Hepatocyte (in vitro differentiated cells): ENCODE measurements at regions not wholly inside any gene's neighbourhood (a gene's known extent, or its start where the extent isn't known, plus 50 kb on each side); places are given as distances from the start of the nearest gene placed in this dataset.
A peak's percentile ranks its signal among the peaks of the same experiment; 100 is the strongest.
"Not testable (repeated sequence)": the region's sequence is repeated elsewhere in the genome, so short reads cannot be mapped to it uniquely, and the experiment has no call there.

Experiments used
- DNase-seq: peaks from one replicate; pipeline ENCODE4 v3.0.0-alpha.2; 2016; ENCODE audit warnings: low spot score
- H2AFZ ChIP-seq: fragments of 200-600 bp; sonication (generic); 2 replicates; pipeline ENCODE4 v1.6.0; 2016; ENCODE audit warnings: antibody characterized with exemption, mild to moderate bottlenecking
- H3K27ac ChIP-seq: fragments of 200-600 bp; sonication (generic); 2 replicates; pipeline ENCODE4 v1.5.1; 2016; ENCODE audit warnings: mild to moderate bottlenecking
- H3K27me3 ChIP-seq: fragments of 200-600 bp; sonication (generic); 2 replicates; pipeline ENCODE4 v1.6.1; 2016
- H3K36me3 ChIP-seq: fragments of 200-600 bp; sonication (generic); replicated peaks from 2 replicates; pipeline ENCODE4 v1.5.1; 2016; ENCODE audit warnings: low read depth; ENCODE audit not compliant: insufficient read depth
- H3K4me1 ChIP-seq: fragments of 200-600 bp; sonication (generic); 2 replicates; pipeline ENCODE4 v1.5.1; 2016; ENCODE audit warnings: mild to moderate bottlenecking, moderate library complexity; ENCODE audit not compliant: insufficient read depth
- H3K4me2 ChIP-seq: fragments of 200-600 bp; sonication (generic); 2 replicates; pipeline ENCODE4 v1.6.0; 2016
- H3K4me3 ChIP-seq: fragments of 200-600 bp; sonication (generic); 2 replicates; pipeline ENCODE4 v1.5.1; 2016; ENCODE audit warnings: mild to moderate bottlenecking
- H3K79me2 ChIP-seq: fragments of 200-600 bp; sonication (generic); 2 replicates; pipeline ENCODE4 v1.6.0; 2017; ENCODE audit warnings: mild to moderate bottlenecking
- H3K9me2 ChIP-seq: fragments of 200-600 bp; sonication (generic); replicated peaks from 2 replicates; pipeline ENCODE4 v1.6.0; 2017; ENCODE audit warnings: mild to moderate bottlenecking; ENCODE audit not compliant: insufficient read depth
- H3K9me3 ChIP-seq: fragments of 200-600 bp; sonication (generic); 2 replicates; pipeline ENCODE4 v1.5.1; 2016; ENCODE audit warnings: low read depth, mild to moderate bottlenecking
- H4K20me1 ChIP-seq: fragments of 200-600 bp; sonication (generic); 2 replicates; pipeline ENCODE4 v1.6.0; 2016; ENCODE audit warnings: mild to moderate bottlenecking; ENCODE audit not compliant: insufficient read depth, poor library complexity, severe bottlenecking
- CTCF ChIP-seq: fragments of 200-600 bp; sonication (generic); IDR thresholded peaks from 2 replicates; pipeline ENCODE4 v1.5.1; 2016; ENCODE audit warnings: antibody characterized with exemption, mild to moderate bottlenecking; ENCODE audit not compliant: poor library complexity
- EZH2 ChIP-seq: fragments of 200-600 bp; sonication (generic); IDR thresholded peaks from 2 replicates; pipeline ENCODE4 v1.6.1; 2016; ENCODE audit warnings: antibody characterized with exemption, mild to moderate bottlenecking, borderline replicate concordance
- EZH2phosphoT487 ChIP-seq: fragments of 200-600 bp; sonication (generic); IDR thresholded peaks from one replicate; pipeline ENCODE4 v1.6.1; 2018; ENCODE audit warnings: antibody characterized with exemption, mild to moderate bottlenecking, low read depth, moderate library complexity; ENCODE audit not compliant: unreplicated experiment, severe bottlenecking
- WGBS: methylation state at CpG from one replicate; pipeline ENCODE4 v1.1.6; 2016; ENCODE audit warnings: low lambda C conversion rate; ENCODE audit errors: missing lambda C conversion rate; 5-methylcytosine and 5-hydroxymethylcytosine counted together

DNA sequence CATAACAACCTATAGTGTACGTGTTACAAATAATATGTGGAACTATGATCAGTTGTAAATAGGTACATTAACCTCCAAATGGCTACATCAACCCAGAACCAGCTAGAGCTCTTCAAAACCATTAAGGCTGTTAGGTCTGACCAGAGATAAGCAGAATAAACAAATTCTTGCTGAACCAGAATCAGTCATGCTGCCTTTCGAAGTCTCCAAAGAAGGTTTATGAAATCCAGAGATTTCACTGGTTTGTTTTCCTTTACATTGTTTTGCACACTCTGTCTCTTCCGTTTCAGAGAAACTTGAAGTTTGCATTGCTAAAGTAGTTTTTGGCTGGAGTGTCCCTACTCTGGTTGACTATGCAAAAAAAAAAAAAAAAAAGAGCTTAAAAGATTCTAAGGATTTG is 177.3 kb upstream of the SLIT2 start:
- no peaks in the 10 kb centered on the region for H3K36me3 ChIP-seq
- WGBS: 35% methylated on average over 3 of the region's 3 CpGs
- no peak overlapping the region for H2AFZ ChIP-seq
- no peaks in the 10 kb centered on the region for H3K79me2 ChIP-seq
- H3K4me1 ChIP-seq: peaks cover 9% of the 10 kb centered on the region
- H3K4me2 ChIP-seq: peak overlapping the region; percentile 9
- H3K27me3 ChIP-seq: no peaks in the 10 kb centered on the region
- H4K20me1 ChIP-seq: no peaks in the 10 kb centered on the region
- no peaks in the 10 kb centered on the region for H3K9me3 ChIP-seq
- peak; percentile 7 for DNase-seq
- H3K27ac ChIP-seq: no peak overlapping the region
- TF ChIP-seq CTCF: no peak
- H3K4me3 ChIP-seq: no peak overlapping the region
- no peaks in the 10 kb centered on the region for H3K9me2 ChIP-seq

DNA sequence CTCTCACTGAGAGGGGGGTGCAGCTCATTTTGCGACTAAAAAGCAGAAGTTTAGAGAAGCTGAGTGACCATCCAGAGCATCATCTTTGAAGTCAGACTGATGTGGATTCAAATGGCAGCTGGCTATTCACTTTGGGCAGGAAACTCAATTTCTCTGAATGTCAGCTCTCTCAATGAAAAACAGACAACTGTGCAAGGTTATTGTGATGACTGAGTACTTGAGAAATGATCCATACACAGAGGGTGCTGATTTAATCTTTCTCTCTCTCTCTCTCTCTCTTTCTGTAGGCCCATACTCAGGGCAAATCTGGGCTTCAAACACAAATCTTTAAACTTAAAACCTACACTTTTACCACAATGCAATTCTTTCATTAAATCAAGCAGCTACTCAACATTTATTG is 185.8 kb upstream of the SLIT2 start:
- H2AFZ ChIP-seq: no peak overlapping the region
- no peak for DNase-seq
- 67% methylated on average over 1 of the region's 1 CpG for WGBS
- H3K4me3 ChIP-seq: no peak overlapping the region
- H3K4me2 ChIP-seq: no peak overlapping the region
- H4K20me1 ChIP-seq: no peaks in the 10 kb centered on the region
- H3K9me3 ChIP-seq: no peaks in the 10 kb centered on the region
- H3K79me2 ChIP-seq: no peaks in the 10 kb centered on the region
- peak overlapping the region; percentile 20 for H3K27ac ChIP-seq
- H3K27me3 ChIP-seq: no peaks in the 10 kb centered on the region
- no peaks in the 10 kb centered on the region for H3K9me2 ChIP-seq
- TF ChIP-seq EZH2: no peak
- TF ChIP-seq CTCF: no peak
- TF ChIP-seq EZH2phosphoT487: no peak
- H3K36me3 ChIP-seq: no peaks in the 10 kb centered on the region
- H3K4me1 ChIP-seq: no peaks in the 10 kb centered on the region

- not testable (repeated sequence) for H3K27me3 ChIP-seq, H3K9me3 ChIP-seq, H2AFZ ChIP-seq, H3K79me2 ChIP-seq, H3K4me2 ChIP-seq, H3K9me2 ChIP-seq, H3K4me1 ChIP-seq, H4K20me1 ChIP-seq, H3K27ac ChIP-seq, DNase-seq, H3K4me3 ChIP-seq, H3K36me3 ChIP-seq
- WGBS: 94% methylated on average over 5 of the region's 5 CpGs
These were observed 188.8 kb upstream of the SLIT2 start for GRCh38 chr4:20062857-20063256.

- no peaks in the 10 kb centered on the region for H3K36me3 ChIP-seq
- H3K27me3 ChIP-seq: no peaks in the 10 kb centered on the region
- no peaks in the 10 kb centered on the region for H3K9me2 ChIP-seq
- H4K20me1 ChIP-seq: no peaks in the 10 kb centered on the region
- H3K4me2 ChIP-seq: no peak overlapping the region
- no peaks in the 10 kb centered on the region for H3K79me2 ChIP-seq
- WGBS: 60% methylated on average over 7 of the region's 7 CpGs
- no peak overlapping the region for H2AFZ ChIP-seq
- no peak overlapping the region for H3K4me3 ChIP-seq
- no peaks in the 10 kb centered on the region for H3K4me1 ChIP-seq
- TF ChIP-seq CTCF (no peak), EZH2 (no peak), EZH2phosphoT487 (no peak)
- no peaks in the 10 kb centered on the region for H3K9me3 ChIP-seq
- DNase-seq: no peak
- peak overlapping the region; percentile 20 for H3K27ac ChIP-seq
These were observed 189.7 kb upstream of the SLIT2 start for GRCh38 chr4:20062054-20062453.
